K562 (cell line): ENCODE measurements at regions not wholly inside any gene's neighbourhood (a gene's known extent, or its start where the extent isn't known, plus 50 kb on each side); places are given as distances from the start of the nearest gene placed in this dataset.

Source experiments
- ATAC-seq: fragments of 200-7000 bp; cut with Tn5 transposase; 3 replicates; pipeline ENCODE4 v1.9.1; 2020; ENCODE audit warnings: moderate library complexity
- BruUV-seq: library from RNA; stranded (reverse); fragments of 400-500 nt; replicated peaks from 2 replicates; lab custom pipeline; 2021; lab: Mats Ljungman, UMichigan
- CTCF ChIA-PET: fragments of 300-600 bp; formaldehyde crosslinking; extraction: SDS; loops from one replicate; lab custom pipeline; 2021; ENCODE audit warnings: low intra/inter-chr PET ratio; lab: Yijun Ruan, JAX
- POLR2A ChIA-PET: fragments of 300-600, 350-650 bp; sonication (Branson Sonifier 250); formaldehyde crosslinking; extraction: SDS; loops from one replicate; lab custom pipeline; 2021; ENCODE audit warnings: antibody characterized with exemption, inconsistent platforms; lab: Yijun Ruan, JAX
- DNase-seq, 4 experiments: peaks; one replicate each; pipeline versions ENCODE4 v3.0.0 to v3.0.0-alpha.2; 2011 to 2018; ENCODE audit warnings: low spot score in 3 of 4, mixed read lengths in 3 of 4; ENCODE audit errors: extremely low read depth in 1 of 4
- FAIRE-seq: peaks from 2 replicates; lab custom pipeline; 2011; peaks lifted over from hg19 to GRCh38; lab: Jason Lieb, UNC
- H2AFZ ChIP-seq: 2 replicates; pipeline ENCODE4 v1.6.0; 2011; ENCODE audit warnings: low read depth, low read length, control low read depth, inconsistent platforms
- H3K27ac ChIP-seq: fragments of 200-600 bp; 3 replicates; pipeline ENCODE4 v1.8.0; 2011; ENCODE audit warnings: low read depth, mild to moderate bottlenecking, control low read depth, inconsistent platforms, low read length, moderate library complexity, mixed read lengths; ENCODE audit errors: extremely low read depth
- H3K27me3 ChIP-seq, 2 experiments: fragments of 300-600 bp in 1 of 2; 2 replicates in 1 of 2; 3 replicates in 1 of 2; pipeline versions ENCODE4 v1.6.0 to v1.8.0; 2011; ENCODE audit warnings: inconsistent platforms in 2 of 2, low read length in 2 of 2, mild to moderate bottlenecking in 1 of 2, mixed read lengths in 1 of 2, moderate library complexity in 1 of 2; ENCODE audit not compliant: control insufficient read depth in 2 of 2, insufficient read depth in 2 of 2
- H3K36me3 ChIP-seq: fragments of 300-600 bp; 3 replicates; pipeline ENCODE4 v1.8.0; 2011; ENCODE audit warnings: mild to moderate bottlenecking, low read length, inconsistent platforms; ENCODE audit not compliant: control insufficient read depth, insufficient read depth
- H3K4me1 ChIP-seq, 2 experiments: fragments of 200-600 bp in 1 of 2; replicated peaks in 1 of 2; 2 replicates in 1 of 2; 3 replicates in 1 of 2; pipeline versions ENCODE4 v1.5.1 to v1.8.0; 2011; ENCODE audit warnings: inconsistent platforms in 2 of 2, low read length in 2 of 2, mild to moderate bottlenecking in 1 of 2, mixed read lengths in 1 of 2, moderate library complexity in 1 of 2; ENCODE audit not compliant: control insufficient read depth in 2 of 2, insufficient read depth in 2 of 2
- H3K4me2 ChIP-seq: 2 replicates; pipeline ENCODE4 v1.6.1; 2011; ENCODE audit warnings: low read length, control low read depth, inconsistent platforms, mixed read lengths; ENCODE audit not compliant: insufficient read depth
- H3K4me3 ChIP-seq: fragments of 200-600 bp; sonication (generic), shearing (Covaris generic); 2 replicates; pipeline ENCODE4 v1.5.1; 2016; ENCODE audit warnings: control low read depth, inconsistent platforms
- H3K79me2 ChIP-seq: fragments of 200-600 bp; 3 replicates; pipeline ENCODE4 v1.8.0; 2011; ENCODE audit warnings: low read length, inconsistent platforms; ENCODE audit not compliant: control insufficient read depth, insufficient read depth
- H3K9ac ChIP-seq, 2 experiments: 2 replicates each; pipeline versions ENCODE4 v1.6.0 to v1.6.1; 2011; ENCODE audit warnings: low read depth in 2 of 2, low read length in 2 of 2, control low read depth in 1 of 2, inconsistent platforms in 1 of 2, mild to moderate bottlenecking in 1 of 2, mixed read lengths in 1 of 2; ENCODE audit not compliant: insufficient read depth in 1 of 2
- H3K9me1 ChIP-seq: one replicate; pipeline ENCODE4 v1.6.0; 2011; ENCODE audit warnings: inconsistent platforms, mild to moderate bottlenecking, low read length, moderate library complexity; ENCODE audit not compliant: control insufficient read depth, insufficient read depth
- H3K9me3 ChIP-seq: replicated peaks from 2 replicates; pipeline ENCODE4 v1.5.1; 2011; ENCODE audit warnings: low read depth, low read length, inconsistent platforms; ENCODE audit not compliant: control insufficient read depth, insufficient read depth
- H4K20me1 ChIP-seq: replicated peaks from 2 replicates; pipeline ENCODE4 v1.6.1; 2011; ENCODE audit warnings: low read length, inconsistent platforms, mixed read lengths; ENCODE audit not compliant: control insufficient read depth, insufficient read depth
- AFF4 ChIP-seq: sonication (generic); formaldehyde crosslinking; IDR thresholded peaks from 2 replicates; pipeline ENCODE4 v1.8.0; 2023; ENCODE audit warnings: mild to moderate bottlenecking, missing genetic modification reagents
- ELF4 ChIP-seq: fragments of 450-650 bp; formaldehyde crosslinking; IDR thresholded peaks from 2 replicates; pipeline ENCODE4 v1.4.0; 2022; ENCODE audit warnings: missing genetic modification characterization
- GTF2B ChIP-seq: IDR thresholded peaks from 2 replicates; pipeline ENCODE4 v1.6.1; 2011; ENCODE audit not compliant: insufficient read length; ENCODE audit errors: extremely low read depth
- KDM4B ChIP-seq, 2 experiments: fragments of 450-650 bp in 1 of 2; sonication (generic) in 1 of 2; IDR thresholded peaks; 2 replicates each; pipeline ENCODE4 v1.6.1; 2016 to 2017; ENCODE audit warnings: borderline replicate concordance in 2 of 2, antibody characterized with exemption in 1 of 2, low read depth in 1 of 2, mild to moderate bottlenecking in 1 of 2
- SREBF2 ChIP-seq: sonication (generic); formaldehyde crosslinking; IDR thresholded peaks from 2 replicates; pipeline ENCODE4 v1.4.0; 2020; ENCODE audit warnings: mild to moderate bottlenecking, missing genetic modification reagents
- SRSF3 ChIP-seq: fragments of 200-400 bp; formaldehyde crosslinking; IDR thresholded peaks from 2 replicates; pipeline ENCODE4 v1.6.1; 2016; ENCODE audit warnings: mild to moderate bottlenecking, low read length, moderate library complexity; ENCODE audit not compliant: insufficient read depth
- TCF3 ChIP-seq: sonication (generic); formaldehyde crosslinking; IDR thresholded peaks from 2 replicates; pipeline ENCODE4 v1.4.0; 2020; ENCODE audit warnings: mild to moderate bottlenecking, missing genetic modification reagents
- ZBED1 ChIP-seq: IDR thresholded peaks from 2 replicates; pipeline ENCODE4 v1.6.1; 2014
- ZNF217 ChIP-seq: sonication (generic); formaldehyde crosslinking; IDR thresholded peaks from 2 replicates; pipeline ENCODE4 v1.8.0; 2022; ENCODE audit warnings: mild to moderate bottlenecking, missing genetic modification reagents
- ZNF449 ChIP-seq: fragments of 250-450 bp; sonication (Bioruptor Pico); IDR thresholded peaks from 2 replicates; pipeline ENCODE4 v1.8.0; 2022; ENCODE audit warnings: moderate library complexity, mild to moderate bottlenecking, inconsistent platforms
- WGBS: fragments of 100-300 bp; shearing (Covaris generic); methylation state at CpG from one replicate; pipeline ENCODE4 v1.1.6; 2016; ENCODE audit warnings: low coverage, mixed read lengths; ENCODE audit not compliant: insufficient coverage; ENCODE audit errors: missing lambda C conversion rate; 5-methylcytosine and 5-hydroxymethylcytosine counted together
- in situ Hi-C: fragments of 300-500 bp; cut with MboI; formaldehyde crosslinking; loops from 4 replicates; pipeline ENCODE4 v1.15.0; 2018; ENCODE audit warnings: inconsistent platforms, mixed read lengths
- intact Hi-C: fragments of 100-400 bp; cut with micrococcal nuclease; formaldehyde crosslinking; loops from 2 replicates; pipeline ENCODE4 v1.14.2; 2022

GRCh38 chr15:45910671-45911070 lies 275.8 kb downstream of the SQOR start:
- H4K20me1 ChIP-seq, result no peaks in the 10 kb centered on the region
- no peaks in the 10 kb centered on the region for H3K9me1 ChIP-seq
- H3K27ac ChIP-seq, result no peak overlapping the region
- ChIA-PET POLR2A (no interaction called here), CTCF (no interaction called here)
- H3K27me3 ChIP-seq, result no peaks in the 10 kb centered on the region
- H3K4me1 ChIP-seq, result no peaks in the 10 kb centered on the region
- in situ Hi-C loops, result no loop called here
- FAIRE-seq, result no peak
- no peak for ATAC-seq
- TF ChIP-seq KDM4B (IDR thresholded peaks at IDR 0.05; ENCODE audit: borderline replicate concordance in 2 of 2, low read depth in 1 of 2) (no peak), ELF4 (no peak), ZNF449 (CRISPR knock-in tag) (no peak), ZBED1 (no peak), TCF3 (CRISPR knock-in tag) (no peak), GTF2B (no peak), AFF4 (CRISPR knock-in tag) (no peak), ZNF217 (CRISPR knock-in tag) (no peak), SRSF3 (no peak), SREBF2 (CRISPR knock-in tag) (no peak)
- H2AFZ ChIP-seq, result no peak overlapping the region
- 0% methylated on average over 3 of the region's 3 CpGs for WGBS
- H3K9ac ChIP-seq, result no peak overlapping the region
- intact Hi-C loops, result no loop called here
- DNase-seq, result no peak
- H3K9me3 ChIP-seq, result no peaks in the 10 kb centered on the region
- no peak overlapping the region for H3K4me3 ChIP-seq
- no peaks in the 10 kb centered on the region for H3K79me2 ChIP-seq
- no peaks in the 10 kb centered on the region for H3K36me3 ChIP-seq
- H3K4me2 ChIP-seq, result no peak overlapping the region
- BruUV-seq, result no TSS peak
